Pons (tissue), 1 donor: ENCODE measurements at regions not wholly inside any gene's neighbourhood (a gene's known extent, or its start where the extent isn't known, plus 50 kb on each side); places are given as distances from the start of the nearest gene placed in this dataset.

Source experiments
- DNase-seq: peaks from one replicate; pipeline ENCODE4 v3.0.0-alpha.2; 2016; ENCODE audit warnings: low spot score

DNA sequence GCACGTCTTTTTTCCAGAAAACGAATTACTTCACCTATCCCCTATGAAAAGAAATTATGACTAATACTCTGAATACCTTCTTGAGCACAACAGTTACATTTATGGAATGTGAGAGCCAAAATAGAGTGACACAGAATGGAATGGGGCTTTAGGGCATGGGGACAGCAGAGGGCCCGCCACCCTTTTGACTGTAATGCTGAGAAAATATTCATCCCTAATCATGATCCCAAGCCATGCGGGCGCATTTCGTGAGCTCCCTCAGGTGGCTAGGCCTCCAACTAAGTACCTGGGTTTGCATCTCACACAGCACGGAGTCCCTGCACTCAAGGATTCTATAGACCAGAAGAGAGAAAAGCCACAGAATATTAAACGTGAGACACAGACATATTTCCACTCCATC lies 212.6 kb downstream of the SOD2 start:
- DNase-seq, result no peak

DNA sequence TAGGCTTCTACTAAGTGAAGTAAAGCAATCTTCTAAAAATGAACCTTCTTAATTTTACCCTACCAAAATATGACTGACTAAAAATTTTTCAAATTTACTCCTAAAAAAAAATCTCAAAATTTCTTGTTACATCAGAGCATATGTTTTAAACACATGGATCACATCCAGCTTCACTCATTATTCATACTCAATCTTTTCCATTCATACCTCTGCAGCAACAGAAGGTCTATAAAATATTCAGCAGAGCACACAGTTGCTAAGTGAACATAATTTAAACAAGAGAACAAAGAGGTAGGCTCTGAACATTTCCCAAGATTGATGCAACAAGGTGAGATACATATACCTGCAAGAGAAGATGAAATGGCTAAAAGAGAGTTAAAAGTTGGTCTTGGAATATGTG lies 213.9 kb downstream of the SOD2 start:
- no peak for DNase-seq

DNA sequence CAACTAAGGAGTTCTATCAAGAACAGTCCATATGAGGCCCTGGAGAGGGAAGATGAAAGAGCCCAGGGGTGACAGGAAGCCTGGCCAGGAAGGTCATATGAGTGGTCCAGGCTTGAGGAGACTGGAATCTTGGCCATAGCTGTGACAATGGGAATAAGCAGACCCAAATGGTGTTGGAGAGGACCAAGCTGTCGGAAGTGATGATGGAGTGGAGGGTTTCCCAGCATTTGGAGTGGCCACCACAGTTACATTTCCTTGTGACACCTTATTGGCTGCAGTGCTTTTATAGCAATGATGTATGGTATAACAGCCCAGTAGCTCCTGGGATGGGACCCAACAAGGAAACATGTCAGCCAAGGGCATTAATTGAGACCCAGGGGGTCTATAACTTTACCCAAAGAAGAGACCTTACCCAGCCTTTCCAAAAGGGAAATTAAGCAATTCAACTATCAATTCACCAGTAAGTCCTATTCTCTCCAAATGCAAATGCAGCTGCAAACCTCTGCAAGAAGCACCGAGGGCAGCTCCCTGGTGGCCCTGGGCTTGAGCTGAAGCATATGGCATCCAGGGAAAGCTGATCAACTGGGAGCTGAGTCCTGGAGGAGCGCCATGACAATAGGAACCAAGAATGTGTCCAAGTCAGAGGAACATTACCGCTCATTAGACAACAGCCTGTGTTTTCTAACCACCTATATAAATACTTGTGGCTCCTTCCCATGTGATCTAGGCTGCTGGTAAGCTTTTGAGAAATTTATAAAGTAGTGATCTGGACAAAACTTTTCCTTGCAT lies 219.4 kb downstream of the SOD2 start:
- no peak for DNase-seq

DNA sequence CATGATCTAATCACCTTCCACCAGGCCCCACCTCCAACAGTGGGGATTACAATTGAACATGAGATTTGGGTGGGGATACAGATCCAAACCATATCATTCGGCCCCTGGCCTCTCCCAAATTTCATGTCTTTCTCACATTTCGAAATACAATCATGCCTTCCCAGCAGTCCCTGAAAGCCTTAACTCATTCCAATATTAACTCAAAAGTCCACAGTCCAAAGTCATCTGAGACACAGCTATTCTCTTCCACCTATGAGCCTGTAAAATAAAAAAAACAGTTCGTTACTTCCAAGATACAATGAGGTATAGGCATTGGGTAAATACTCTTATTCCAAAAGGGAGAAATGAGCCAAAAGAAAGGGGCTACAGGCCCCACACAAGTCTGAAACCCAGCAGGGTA lies 222.6 kb downstream of the SOD2 start:
- DNase-seq, result no peak

DNA sequence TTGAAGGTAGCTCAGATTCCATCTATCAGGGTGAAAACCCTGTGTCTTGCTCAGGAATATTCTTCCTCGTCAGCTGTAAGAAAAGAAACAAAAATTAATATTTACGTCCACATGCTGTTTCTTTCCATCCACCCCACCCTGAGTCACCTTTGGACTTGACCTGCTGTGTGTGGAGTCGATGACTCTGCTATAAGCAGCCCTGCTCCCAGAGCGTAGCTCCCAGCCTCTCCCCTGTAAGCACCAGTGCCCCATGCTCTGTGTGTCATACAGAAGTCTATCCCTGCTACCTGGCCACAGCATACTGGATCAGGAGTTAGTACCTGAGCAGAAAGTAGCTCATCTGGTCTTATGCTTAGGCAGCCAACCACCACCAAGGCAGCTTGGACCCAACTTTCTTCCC lies 223.6 kb downstream of the SOD2 start:
- DNase-seq, result no peak

DNA sequence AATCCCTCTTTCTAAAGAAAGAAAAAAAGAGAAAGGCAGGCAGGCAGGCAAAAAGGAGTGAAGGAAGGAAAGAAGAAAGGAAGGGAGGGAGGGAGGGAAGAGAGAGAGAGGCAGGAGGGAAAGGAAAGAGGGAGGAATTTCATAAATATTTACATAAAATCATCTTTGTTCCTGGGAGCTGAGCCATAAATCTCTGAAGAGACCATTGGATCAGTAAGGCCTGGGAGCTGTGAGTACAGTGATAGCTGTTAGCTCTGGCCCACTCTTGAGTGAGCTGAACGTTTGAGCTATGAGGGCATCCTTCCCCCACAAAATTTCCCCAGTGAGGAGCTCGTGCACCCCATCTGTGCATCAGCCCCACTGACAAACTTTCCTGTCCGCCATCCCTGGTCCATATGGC lies 224.0 kb downstream of the SOD2 start:
- no peak for DNase-seq

DNA sequence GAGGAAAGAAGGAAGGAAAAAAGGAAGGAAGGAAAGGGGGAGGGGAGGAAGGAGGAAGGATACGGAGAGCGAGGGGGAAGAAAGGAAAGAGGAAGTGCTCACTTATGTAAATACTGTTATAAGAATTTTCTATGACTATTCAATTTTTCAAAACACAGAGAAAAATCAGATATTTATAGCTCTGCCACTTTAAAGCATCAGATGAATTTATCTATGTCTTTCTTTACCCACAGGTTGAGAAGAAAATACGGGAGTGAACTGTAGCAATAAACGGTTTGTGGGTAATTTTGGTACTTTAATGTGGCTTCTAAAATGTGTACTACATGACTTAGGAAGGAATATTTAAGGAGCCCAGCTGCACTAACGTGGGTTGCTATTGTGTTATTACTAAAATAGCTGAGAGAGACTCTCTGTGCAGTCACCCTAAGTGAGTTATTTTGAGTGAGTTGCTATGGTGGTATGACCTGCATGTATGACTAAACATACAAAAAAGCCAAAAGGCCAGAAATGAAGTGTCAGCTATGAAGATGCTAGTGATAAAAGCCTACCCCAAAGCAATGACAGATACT lies 225.5 kb downstream of the SOD2 start:
- no peak for DNase-seq

DNA sequence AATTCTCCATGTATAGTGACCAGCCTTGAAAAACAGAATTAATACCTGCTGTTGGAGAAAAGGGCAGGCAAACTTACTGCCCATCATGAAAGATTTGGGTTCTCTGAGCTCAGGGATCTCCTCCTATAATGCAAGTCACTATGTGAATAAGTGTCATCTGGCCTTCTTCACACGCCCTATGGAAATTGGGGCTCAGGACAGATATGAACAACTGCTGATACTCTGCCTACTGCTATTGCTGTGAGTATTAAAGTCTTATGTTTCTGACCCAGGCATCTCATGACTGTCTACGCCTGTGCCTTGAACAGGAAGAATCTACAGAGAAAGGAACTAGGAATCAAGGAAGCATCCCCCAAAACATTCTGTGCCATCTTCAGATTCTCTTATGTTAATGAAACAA lies 226.1 kb downstream of the SOD2 start:
- DNase-seq, result no peak

DNA sequence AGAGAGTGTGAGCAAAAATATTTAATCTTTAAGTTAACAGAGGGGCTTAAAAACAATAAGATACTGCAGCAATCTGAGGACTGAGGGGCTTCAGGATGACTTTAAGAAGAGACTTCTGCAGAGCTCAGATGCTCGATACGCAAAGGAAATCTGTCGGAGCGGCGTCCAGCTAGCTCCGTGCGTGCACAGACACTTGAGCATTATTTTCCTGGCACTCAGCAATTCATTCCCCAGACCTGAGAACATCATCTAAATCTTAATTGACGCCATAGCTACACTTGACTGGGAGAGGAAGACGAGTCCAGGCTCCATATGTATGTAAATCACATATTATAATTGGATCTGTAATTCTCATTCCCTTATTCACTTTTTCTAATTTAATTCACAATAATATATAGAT lies 228.2 kb downstream of the SOD2 start:
- no peak for DNase-seq

DNA sequence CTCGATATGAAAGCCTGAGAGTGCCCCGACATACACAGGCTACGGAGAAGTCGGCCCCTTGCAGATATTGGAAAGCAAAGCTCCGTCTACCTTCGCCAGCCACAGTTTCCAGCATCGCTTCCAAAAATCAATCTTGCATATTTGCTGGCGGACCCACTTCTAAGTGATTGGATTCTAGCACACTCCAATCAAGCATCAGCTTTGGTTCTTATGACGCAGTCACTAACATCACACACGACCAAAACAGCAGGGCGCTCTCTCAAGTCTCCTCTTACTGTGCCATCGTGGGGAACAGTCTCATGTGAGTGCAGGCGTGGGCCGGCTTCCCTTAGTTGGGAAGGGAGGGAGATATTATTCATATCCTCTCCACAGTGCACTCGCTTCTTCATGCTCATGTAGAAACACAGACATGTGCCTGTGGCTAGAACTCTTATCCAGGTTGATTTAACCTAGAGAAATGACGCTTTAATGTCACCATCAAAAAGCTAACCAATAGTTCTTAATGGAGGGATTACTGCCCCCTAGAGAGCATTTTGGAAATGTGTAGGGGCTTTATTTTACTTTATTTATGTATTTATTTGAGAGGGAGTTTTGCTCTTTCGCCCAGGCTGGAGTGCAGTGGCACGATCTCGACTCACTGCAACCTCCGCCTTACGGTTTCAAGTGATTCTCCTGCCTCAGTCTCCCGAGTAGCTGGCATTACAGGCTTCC lies 229.8 kb downstream of the SOD2 start:
- DNase-seq, result peak; percentile 19

DNA sequence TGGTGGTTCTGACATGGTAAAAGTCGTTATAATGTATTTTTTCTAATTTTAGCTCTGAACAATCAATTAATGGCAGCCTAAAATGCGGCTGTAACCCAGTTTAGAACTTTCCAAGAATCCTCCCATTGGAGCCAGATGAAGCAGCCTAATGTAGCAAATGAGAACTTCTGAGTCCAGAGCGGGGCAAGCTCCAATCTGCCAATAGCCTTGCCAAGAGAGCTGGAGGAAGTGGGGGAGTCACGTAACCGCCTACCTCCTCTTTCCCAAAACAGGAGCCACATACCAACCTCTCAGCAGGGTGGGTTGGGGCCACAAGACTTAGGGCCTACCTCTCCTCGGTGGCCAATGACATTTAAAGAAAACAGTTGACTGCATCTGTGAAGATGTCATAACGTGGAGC lies 230.6 kb downstream of the SOD2 start:
- no peak for DNase-seq

DNA sequence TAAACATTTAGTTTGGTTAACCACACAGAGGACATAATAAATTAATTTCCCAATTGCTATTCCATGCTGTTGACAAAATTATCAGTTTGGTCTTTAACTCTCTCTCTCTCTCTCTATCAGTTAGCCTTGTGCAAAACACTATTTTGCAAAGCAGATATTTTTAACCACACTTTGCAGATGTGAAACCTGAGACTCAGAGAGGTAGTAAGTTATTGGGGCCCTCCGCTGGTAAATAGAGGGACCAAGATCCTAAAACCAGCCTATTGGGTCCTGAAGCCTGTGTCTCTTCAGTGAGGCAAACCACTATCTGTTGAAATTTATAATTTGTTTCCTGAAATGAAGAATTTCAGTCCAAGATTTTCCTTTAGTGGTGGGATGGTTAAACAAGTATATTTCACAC lies 231.0 kb downstream of the SOD2 start:
- DNase-seq, result no peak

DNA sequence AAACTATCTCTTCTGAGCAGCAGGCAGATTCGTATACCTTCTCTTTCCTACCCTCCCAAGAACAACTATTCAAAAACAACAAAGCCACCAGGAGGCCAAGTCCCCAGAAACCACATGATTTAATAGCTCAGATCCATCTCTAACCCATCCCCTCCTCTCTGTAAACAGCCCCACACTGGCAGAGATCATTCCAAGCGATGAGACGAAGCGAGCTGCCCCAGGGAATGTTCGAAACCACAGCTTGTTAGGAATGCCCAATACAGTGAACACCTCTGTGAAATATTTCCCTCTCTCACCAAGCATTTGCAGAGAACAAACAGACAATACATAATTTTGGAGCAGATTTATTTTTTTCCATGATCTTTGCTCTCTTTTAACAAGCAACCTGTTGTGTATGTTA lies 231.8 kb downstream of the SOD2 start:
- no peak for DNase-seq

DNA sequence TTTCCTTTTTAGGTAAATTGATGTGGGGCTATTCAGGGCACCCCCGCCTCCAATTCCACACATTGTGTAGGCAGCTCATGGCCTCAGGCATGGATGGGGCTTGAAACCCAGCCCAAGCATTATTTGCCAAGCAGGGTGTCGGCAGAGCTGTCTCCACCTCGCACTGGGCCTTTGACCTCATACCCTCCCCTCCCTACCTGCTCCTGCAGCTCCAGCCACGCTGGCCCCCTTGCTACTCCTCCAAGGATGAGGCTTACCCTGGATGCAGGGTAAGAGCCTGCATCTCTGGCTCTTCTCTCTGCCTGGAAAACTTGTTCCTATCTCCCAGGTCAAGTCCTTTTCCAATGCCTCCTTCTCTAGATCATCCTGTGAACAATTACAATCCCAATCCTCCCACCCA lies 232.6 kb downstream of the SOD2 start:
- no peak for DNase-seq

DNA sequence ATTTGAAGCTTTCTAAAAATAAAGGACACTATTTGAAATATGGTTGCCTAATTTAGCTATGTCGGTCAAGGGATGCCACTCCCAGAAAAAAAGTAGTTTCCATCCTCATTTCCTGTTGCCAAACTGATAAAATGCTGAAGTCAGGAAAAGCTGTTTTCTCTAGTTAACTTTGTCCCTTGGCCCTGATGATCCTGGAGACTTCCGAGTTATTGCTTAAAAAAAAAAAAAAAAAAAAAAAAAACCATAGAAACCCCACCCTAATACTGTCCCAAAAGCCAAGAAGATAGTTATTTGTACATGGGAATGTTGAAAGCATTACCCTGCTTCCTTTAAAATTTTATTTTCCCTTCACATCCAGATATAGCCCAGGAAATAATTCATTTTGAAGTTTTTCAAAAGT lies 236.7 kb downstream of the SOD2 start:
- no peak for DNase-seq

DNA sequence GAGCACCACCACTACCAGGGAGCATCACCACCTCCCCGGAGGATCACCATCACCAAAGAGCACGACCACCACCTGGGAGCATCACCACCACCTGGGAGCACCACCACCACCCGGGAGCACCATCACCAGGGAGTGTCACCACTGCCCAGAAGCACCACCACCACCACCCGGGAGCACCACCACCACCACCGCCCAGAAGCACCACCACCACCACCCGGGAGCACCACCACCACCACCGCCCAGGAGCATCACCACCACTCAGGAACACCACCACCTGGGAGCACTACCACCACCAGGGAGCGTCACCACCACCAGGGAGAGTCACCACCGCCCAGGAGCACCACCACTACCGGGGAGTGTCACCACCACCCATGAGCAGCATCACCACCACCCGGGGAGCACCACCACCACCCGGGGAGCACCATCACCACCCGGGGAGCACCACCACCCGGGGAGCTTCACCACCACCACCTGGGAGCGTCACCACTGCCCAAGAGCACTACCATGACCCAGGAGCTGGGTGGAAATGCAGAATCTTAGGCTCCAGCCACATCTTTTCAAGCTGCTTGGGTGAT lies 237.3 kb downstream of the SOD2 start:
- DNase-seq, result no peak

DNA sequence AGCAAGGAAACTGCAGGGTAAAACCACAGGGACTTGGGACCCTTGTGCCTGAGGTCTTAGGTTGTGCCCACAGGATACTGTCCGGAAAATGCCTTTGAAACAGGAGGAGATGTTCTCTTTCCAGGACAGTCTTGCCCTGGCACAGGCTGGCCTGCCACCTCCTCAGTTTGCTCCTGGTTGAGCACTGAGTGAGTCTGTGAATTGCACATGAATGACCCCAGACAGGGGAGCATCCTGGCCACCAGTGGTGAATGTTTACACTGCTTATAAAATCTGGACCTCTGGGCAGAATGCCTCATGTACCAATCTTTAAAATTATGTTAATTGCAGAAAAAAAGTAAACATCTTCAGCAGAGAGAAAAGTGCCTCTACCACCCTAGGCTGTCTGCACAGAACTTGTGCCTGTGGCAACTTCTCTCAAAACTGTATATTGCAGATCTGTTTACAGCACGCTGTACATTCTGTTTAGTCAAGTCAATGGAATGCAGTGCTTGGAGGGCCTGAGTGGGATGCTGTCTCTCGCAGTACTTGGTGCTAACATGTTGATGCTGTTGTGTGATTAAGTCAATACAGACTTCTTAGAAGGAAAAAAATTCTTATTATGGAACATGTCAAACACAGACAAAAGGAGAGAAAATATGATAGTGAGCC lies 242.1 kb downstream of the SOD2 start:
- no peak for DNase-seq

DNA sequence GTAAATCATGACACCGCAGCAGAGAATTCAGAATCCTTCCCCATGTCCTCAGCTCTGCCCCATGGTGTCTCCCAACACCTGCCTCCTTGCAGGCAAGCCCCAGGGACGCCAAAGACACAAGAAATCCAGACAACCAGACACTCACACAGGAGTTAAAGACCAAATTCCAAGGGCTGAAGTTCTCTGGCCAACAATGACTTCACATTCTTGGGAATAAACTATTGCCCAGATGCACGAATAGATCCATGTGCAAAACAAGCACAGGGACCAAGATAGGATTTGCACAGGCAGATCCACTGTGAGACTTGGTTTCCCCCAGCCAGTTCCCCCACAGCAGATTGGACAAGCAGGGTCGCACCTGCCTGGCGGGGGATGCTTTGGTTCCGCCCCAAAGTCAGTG lies 246.7 kb downstream of the SOD2 start:
- DNase-seq, result no peak

DNA sequence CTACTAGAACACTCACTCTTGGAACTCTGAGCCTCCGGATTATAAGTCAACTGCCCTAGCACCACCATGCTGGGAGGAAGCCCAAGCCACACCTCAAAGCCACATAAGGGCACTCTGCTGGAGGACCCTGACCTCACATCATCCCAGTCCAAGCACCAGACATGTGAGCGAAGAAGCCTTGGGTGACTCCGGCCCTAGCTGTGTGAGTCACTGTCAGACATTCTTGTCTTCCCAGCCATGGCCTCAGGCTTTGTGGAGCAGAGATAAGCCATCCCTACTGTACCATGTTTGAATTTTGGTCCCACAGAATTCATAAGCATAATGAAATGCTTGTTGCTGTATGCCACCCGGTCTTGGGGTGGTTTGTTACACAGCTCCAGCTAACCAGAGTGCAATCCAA lies 247.7 kb downstream of the SOD2 start:
- DNase-seq, result no peak

DNA sequence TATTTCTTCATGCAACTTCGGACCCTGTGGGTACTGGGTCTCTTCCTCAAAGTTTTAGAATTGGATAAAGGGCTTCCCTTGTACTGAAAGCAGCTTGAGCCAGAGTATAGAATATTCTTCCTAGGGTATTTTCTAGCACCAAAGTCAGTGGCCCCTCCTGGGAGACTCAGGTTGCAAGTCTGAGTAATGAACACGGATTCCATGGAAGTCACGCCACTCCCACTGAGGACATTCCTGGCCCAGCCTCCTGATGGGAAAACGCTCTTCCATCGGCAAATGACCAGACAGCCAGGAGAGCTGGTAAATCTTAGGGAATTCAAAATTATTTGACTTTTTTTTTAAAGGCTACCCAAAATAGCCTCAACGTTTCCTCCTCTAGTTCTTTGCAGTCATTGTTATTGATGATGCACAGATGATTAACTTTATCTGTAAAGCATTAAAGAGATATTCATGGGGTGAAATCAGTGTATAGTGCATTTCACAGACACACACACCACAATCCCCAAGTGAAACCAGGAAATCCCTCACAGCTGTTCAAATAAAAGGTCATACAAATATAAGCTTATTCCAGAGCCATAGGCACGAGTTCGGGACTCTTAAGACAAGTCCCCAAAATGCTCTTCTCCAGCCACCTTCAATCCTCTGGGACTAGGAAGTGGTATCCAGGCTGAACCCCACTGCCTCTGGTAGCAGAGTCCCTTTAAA lies 248.8 kb downstream of the SOD2 start:
- no peak for DNase-seq

DNA sequence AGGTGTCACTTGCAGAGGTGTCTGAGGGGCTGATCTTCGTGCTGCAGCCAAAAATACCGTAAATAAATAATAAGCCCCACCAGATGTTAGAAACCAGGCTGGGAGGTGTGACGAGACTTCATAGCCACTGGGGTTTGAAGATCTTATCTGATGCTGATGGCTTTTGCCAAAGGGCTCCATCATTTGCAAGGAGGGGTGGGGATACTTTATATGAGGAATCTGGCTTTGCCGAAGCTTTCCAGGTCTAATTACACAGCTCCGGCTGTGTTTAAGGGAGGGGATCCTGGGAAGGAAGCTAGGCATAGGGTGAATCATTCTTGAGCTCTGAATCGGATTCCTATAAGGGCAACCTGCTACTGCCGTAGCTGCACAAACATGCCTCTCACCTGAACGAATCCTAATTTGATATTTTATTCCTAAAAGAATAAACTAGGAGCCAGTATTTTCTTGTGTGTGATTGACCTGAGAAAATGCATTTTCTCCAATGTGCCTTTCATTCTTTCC lies 249.6 kb downstream of the SOD2 start:
- no peak for DNase-seq

DNA sequence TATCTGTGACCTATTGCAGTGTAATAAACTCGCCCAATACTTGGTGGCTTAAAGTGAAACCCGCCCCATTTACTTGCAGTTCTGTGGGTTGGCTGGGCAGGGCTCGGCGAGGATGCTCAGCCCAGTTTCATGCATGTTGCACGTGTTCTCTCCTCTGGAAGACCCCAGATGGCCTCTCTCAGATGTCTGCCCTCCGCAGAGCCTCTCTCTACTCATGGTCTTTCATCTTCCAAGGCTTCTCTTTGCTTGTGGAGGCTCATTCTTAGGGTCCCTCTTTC lies 251.4 kb downstream of the SOD2 start:
- no peak for DNase-seq
